NB4 (cell line): ENCODE measurements at regions not wholly inside any gene's neighbourhood (a gene's known extent, or its start where the extent isn't known, plus 50 kb on each side); places are given as distances from the start of the nearest gene placed in this dataset.

Source experiments
- MAX ChIP-seq: IDR thresholded peaks from 2 replicates; pipeline ENCODE4 v1.6.1; 2011; ENCODE audit warnings: low read depth, low read length
- MYC ChIP-seq: IDR thresholded peaks from 2 replicates; pipeline ENCODE4 v1.6.1; 2011; ENCODE audit warnings: low read depth, low read length
- POLR2A ChIP-seq: IDR thresholded peaks from 2 replicates; pipeline ENCODE4 v1.6.1; 2011; ENCODE audit warnings: mild to moderate bottlenecking; ENCODE audit not compliant: insufficient read length; ENCODE audit errors: extremely low read depth
- TF ChIP-seq, protein P1 (sequence below): IDR thresholded peaks from one replicate; pipeline ENCODE4 v1.5.1; 2012; ENCODE audit warnings: low read depth, low read length

DNA sequence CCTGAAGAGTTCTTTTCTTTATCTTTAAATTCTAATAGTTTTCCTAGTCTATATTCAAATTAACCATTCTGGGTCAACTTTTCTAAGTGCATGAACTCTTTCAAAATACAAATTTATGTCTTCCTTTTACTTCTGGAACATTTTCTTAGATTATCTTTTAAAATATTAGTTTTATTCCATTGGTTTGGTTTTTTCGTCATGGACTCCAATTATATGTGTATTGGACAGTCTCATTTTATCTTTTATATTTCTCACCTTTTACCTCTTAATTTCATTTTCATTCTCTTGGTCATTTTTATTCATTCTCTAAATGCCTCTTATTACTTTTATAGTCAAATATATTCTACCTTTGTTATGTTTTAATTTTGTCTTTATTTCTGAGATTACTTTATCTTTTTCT lies 356.7 kb upstream of the MMS22L start:
- TF ChIP-seq, protein P1, sequence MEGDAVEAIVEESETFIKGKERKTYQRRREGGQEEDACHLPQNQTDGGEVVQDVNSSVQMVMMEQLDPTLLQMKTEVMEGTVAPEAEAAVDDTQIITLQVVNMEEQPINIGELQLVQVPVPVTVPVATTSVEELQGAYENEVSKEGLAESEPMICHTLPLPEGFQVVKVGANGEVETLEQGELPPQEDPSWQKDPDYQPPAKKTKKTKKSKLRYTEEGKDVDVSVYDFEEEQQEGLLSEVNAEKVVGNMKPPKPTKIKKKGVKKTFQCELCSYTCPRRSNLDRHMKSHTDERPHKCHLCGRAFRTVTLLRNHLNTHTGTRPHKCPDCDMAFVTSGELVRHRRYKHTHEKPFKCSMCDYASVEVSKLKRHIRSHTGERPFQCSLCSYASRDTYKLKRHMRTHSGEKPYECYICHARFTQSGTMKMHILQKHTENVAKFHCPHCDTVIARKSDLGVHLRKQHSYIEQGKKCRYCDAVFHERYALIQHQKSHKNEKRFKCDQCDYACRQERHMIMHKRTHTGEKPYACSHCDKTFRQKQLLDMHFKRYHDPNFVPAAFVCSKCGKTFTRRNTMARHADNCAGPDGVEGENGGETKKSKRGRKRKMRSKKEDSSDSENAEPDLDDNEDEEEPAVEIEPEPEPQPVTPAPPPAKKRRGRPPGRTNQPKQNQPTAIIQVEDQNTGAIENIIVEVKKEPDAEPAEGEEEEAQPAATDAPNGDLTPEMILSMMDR = no peak
- TF ChIP-seq POLR2A = no peak
- TF ChIP-seq MAX = no peak
- TF ChIP-seq MYC = no peak
